WTC11 (cell line): ENCODE measurements at regions not wholly inside any gene's neighbourhood (a gene's known extent, or its start where the extent isn't known, plus 50 kb on each side); places are given as distances from the start of the nearest gene placed in this dataset.

Source experiments
- ATAC-seq: fragments of 200-7000 bp; cut with Tn5 transposase; 2 replicates; pipeline ENCODE4 v1.10.0; 2021; ENCODE audit warnings: mild to moderate bottlenecking, moderate library complexity
- CTCF ChIA-PET: fragments of 300-600 bp; sonication (Branson Sonifier 250); formaldehyde crosslinking; loops from one replicate; lab custom pipeline; 2021; ENCODE audit warnings: antibody characterized with exemption; lab: Charles Lee
- POLR2A ChIA-PET: fragments of 350-600 bp; sonication (Branson Sonifier 250); formaldehyde crosslinking; loops from one replicate; lab custom pipeline; 2021; ENCODE audit warnings: antibody characterized with exemption; lab: Charles Lee
- DNase-seq: peaks from one replicate; pipeline ENCODE4 v3.0.0; 2021; ENCODE audit warnings: low spot score
- H3K27ac Mint-ChIP-seq: 2 replicates; pipeline ENCODE4 v1.8.0; 2021; ENCODE audit warnings: mixed read lengths
- H3K27me3 Mint-ChIP-seq: 2 replicates; pipeline ENCODE4 v1.8.0; 2021; ENCODE audit warnings: low read depth, mild to moderate bottlenecking, moderate library complexity, mixed read lengths
- H3K36me3 Mint-ChIP-seq: 2 replicates; pipeline ENCODE4 v1.8.0; 2021; ENCODE audit warnings: mixed read lengths
- H3K4me1 Mint-ChIP-seq: 2 replicates; pipeline ENCODE4 v1.8.0; 2022; ENCODE audit warnings: mixed read lengths
- H3K4me3 Mint-ChIP-seq: 2 replicates; pipeline ENCODE4 v1.8.0; 2021; ENCODE audit warnings: mild to moderate bottlenecking, moderate library complexity, mixed read lengths
- H3K9me3 Mint-ChIP-seq: 2 replicates; pipeline ENCODE4 v1.8.0; 2021; ENCODE audit warnings: mixed read lengths
- ETV6 ChIP-seq: sonication (generic); formaldehyde crosslinking; IDR thresholded peaks from 2 replicates; pipeline ENCODE4 v1.8.1; 2022; ENCODE audit warnings: mild to moderate bottlenecking, missing genetic modification reagents
- FOXJ3 ChIP-seq: sonication (generic); formaldehyde crosslinking; IDR thresholded peaks from 2 replicates; pipeline ENCODE4 v1.9.0; 2021; ENCODE audit warnings: missing genetic modification reagents, mild to moderate bottlenecking, borderline replicate concordance
- SOX15 ChIP-seq: fragments of 250-450 bp; sonication (Bioruptor Pico); IDR thresholded peaks from 2 replicates; pipeline ENCODE4 v1.9.0; 2021; ENCODE audit warnings: mild to moderate bottlenecking
- TCF7 ChIP-seq: sonication (generic); formaldehyde crosslinking; IDR thresholded peaks from 2 replicates; pipeline ENCODE4 v1.8.0; 2022; ENCODE audit warnings: mild to moderate bottlenecking, low read depth, missing genetic modification reagents, moderate library complexity
- ZNF121 ChIP-seq: sonication (generic); formaldehyde crosslinking; IDR thresholded peaks from 2 replicates; pipeline ENCODE4 v1.8.0; 2023; ENCODE audit warnings: missing genetic modification reagents
- ZNF219 ChIP-seq: sonication (generic); formaldehyde crosslinking; IDR thresholded peaks from 2 replicates; pipeline ENCODE4 v1.8.0; 2023; ENCODE audit warnings: missing genetic modification reagents, mild to moderate bottlenecking, borderline replicate concordance
- TF ChIP-seq, protein P1 (sequence below): sonication (generic); formaldehyde crosslinking; conservative IDR thresholded peaks from 2 replicates; pipeline ENCODE4 v1.8.1; 2023; ENCODE audit warnings: mild to moderate bottlenecking, low read depth, missing genetic modification reagents, moderate library complexity
- TF ChIP-seq, protein P2 (sequence below): sonication (generic); formaldehyde crosslinking; IDR thresholded peaks from 2 replicates; pipeline ENCODE4 v1.8.1; 2022; ENCODE audit warnings: low read depth, mild to moderate bottlenecking, moderate library complexity, missing genetic modification reagents, borderline replicate concordance
- TF ChIP-seq, protein P3 (sequence below): sonication (generic); formaldehyde crosslinking; IDR thresholded peaks from 2 replicates; pipeline ENCODE4 v1.8.1; 2022; ENCODE audit warnings: mild to moderate bottlenecking, missing genetic modification reagents, moderate library complexity, borderline replicate concordance
- TF ChIP-seq, protein P4 (sequence below): sonication (generic); formaldehyde crosslinking; IDR thresholded peaks from 2 replicates; pipeline ENCODE4 v1.8.0; 2023; ENCODE audit warnings: mild to moderate bottlenecking, missing genetic modification reagents
- TF ChIP-seq, protein P5 (sequence below): sonication (generic); formaldehyde crosslinking; IDR thresholded peaks from 2 replicates; pipeline ENCODE4 v1.8.1; 2023; ENCODE audit warnings: mild to moderate bottlenecking, missing genetic modification reagents, borderline replicate concordance
- TF ChIP-seq, protein P6 (sequence below): fragments of 250-450 bp; sonication (Bioruptor Pico); conservative IDR thresholded peaks from 2 replicates; pipeline ENCODE4 v1.9.0; 2021; ENCODE audit warnings: mild to moderate bottlenecking

DNA sequence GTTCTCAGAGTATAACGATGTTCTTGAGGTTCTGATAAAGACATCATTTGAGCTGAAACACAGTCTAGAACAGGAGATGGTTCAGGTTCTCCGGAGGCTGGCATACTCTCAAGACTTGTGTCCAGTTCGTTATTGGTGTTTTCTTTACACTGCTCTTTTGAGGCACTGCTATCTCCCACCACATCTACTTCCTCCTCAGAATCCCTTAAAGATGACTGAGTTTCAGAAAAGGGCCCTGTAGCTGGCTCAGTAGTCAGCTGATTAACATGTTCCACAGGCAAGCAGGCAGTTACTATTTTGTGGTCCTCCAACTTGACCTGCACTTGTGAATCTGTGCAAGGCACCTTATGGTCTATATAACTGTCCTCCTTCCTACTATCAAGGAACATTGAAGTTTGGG, 50.2 kb downstream of the ZZZ3 start:
- peaks cover 37% of the 10 kb centered on the region for H3K36me3 Mint-ChIP-seq
- TF ChIP-seq, protein P1, sequence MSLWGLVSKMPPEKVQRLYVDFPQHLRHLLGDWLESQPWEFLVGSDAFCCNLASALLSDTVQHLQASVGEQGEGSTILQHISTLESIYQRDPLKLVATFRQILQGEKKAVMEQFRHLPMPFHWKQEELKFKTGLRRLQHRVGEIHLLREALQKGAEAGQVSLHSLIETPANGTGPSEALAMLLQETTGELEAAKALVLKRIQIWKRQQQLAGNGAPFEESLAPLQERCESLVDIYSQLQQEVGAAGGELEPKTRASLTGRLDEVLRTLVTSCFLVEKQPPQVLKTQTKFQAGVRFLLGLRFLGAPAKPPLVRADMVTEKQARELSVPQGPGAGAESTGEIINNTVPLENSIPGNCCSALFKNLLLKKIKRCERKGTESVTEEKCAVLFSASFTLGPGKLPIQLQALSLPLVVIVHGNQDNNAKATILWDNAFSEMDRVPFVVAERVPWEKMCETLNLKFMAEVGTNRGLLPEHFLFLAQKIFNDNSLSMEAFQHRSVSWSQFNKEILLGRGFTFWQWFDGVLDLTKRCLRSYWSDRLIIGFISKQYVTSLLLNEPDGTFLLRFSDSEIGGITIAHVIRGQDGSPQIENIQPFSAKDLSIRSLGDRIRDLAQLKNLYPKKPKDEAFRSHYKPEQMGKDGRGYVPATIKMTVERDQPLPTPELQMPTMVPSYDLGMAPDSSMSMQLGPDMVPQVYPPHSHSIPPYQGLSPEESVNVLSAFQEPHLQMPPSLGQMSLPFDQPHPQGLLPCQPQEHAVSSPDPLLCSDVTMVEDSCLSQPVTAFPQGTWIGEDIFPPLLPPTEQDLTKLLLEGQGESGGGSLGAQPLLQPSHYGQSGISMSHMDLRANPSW (CRISPR knock-in tag): no peak
- TF ChIP-seq, protein P2, sequence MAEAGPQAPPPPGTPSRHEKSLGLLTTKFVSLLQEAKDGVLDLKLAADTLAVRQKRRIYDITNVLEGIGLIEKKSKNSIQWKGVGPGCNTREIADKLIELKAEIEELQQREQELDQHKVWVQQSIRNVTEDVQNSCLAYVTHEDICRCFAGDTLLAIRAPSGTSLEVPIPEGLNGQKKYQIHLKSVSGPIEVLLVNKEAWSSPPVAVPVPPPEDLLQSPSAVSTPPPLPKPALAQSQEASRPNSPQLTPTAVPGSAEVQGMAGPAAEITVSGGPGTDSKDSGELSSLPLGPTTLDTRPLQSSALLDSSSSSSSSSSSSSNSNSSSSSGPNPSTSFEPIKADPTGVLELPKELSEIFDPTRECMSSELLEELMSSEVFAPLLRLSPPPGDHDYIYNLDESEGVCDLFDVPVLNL (CRISPR knock-in tag): no peak
- TF ChIP-seq, protein P3, sequence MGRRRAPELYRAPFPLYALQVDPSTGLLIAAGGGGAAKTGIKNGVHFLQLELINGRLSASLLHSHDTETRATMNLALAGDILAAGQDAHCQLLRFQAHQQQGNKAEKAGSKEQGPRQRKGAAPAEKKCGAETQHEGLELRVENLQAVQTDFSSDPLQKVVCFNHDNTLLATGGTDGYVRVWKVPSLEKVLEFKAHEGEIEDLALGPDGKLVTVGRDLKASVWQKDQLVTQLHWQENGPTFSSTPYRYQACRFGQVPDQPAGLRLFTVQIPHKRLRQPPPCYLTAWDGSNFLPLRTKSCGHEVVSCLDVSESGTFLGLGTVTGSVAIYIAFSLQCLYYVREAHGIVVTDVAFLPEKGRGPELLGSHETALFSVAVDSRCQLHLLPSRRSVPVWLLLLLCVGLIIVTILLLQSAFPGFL: no peak
- TF ChIP-seq, protein P4, sequence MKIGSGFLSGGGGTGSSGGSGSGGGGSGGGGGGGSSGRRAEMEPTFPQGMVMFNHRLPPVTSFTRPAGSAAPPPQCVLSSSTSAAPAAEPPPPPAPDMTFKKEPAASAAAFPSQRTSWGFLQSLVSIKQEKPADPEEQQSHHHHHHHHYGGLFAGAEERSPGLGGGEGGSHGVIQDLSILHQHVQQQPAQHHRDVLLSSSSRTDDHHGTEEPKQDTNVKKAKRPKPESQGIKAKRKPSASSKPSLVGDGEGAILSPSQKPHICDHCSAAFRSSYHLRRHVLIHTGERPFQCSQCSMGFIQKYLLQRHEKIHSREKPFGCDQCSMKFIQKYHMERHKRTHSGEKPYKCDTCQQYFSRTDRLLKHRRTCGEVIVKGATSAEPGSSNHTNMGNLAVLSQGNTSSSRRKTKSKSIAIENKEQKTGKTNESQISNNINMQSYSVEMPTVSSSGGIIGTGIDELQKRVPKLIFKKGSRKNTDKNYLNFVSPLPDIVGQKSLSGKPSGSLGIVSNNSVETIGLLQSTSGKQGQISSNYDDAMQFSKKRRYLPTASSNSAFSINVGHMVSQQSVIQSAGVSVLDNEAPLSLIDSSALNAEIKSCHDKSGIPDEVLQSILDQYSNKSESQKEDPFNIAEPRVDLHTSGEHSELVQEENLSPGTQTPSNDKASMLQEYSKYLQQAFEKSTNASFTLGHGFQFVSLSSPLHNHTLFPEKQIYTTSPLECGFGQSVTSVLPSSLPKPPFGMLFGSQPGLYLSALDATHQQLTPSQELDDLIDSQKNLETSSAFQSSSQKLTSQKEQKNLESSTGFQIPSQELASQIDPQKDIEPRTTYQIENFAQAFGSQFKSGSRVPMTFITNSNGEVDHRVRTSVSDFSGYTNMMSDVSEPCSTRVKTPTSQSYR (CRISPR knock-in tag): no peak
- TF ChIP-seq TCF7 (CRISPR knock-in tag) (no peak), FOXJ3 (CRISPR knock-in tag) (no peak), ZNF121 (CRISPR knock-in tag) (no peak), ZNF219 (CRISPR knock-in tag) (no peak), ETV6 (no peak)
- ChIA-PET POLR2A (no interaction called here), CTCF (no interaction called here)
- ATAC-seq (no peak), DNase-seq (no peak)
- H3K27ac Mint-ChIP-seq: no peak overlapping the region
- no peaks in the 10 kb centered on the region for H3K27me3 Mint-ChIP-seq
- H3K4me1 Mint-ChIP-seq: peaks cover 18% of the 10 kb centered on the region
- H3K4me3 Mint-ChIP-seq: no peak overlapping the region
- peaks cover 8% of the 10 kb centered on the region; the same call in 1 of the 2 replicates for H3K9me3 Mint-ChIP-seq

DNA sequence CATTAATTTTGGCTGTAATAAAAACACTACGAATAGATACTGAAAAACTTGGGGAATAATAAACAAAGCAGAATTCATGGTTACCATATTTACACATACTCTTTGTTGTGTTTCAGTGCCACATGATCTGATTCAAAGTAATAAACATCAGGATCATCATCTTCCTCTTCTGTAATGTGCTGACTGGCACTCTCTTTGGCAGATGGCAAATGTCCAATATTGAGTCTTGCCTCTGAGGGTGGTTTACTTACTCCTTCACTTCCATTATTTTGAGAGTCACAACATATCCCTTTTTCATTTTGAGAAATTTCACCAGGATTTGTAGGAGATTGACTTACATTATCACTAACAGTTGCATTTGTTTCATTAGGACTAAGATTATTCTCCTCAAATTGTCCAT, 50.7 kb downstream of the ZZZ3 start:
- peaks cover 16% of the 10 kb centered on the region for H3K4me1 Mint-ChIP-seq
- POLR2A ChIA-PET: no interaction called here
- no peak for ATAC-seq
- peaks cover 40% of the 10 kb centered on the region for H3K36me3 Mint-ChIP-seq
- no peak overlapping the region for H3K27ac Mint-ChIP-seq
- DNase-seq: no peak
- no peaks in the 10 kb centered on the region for H3K27me3 Mint-ChIP-seq
- H3K4me3 Mint-ChIP-seq: no peak overlapping the region
- TF ChIP-seq, protein P5, sequence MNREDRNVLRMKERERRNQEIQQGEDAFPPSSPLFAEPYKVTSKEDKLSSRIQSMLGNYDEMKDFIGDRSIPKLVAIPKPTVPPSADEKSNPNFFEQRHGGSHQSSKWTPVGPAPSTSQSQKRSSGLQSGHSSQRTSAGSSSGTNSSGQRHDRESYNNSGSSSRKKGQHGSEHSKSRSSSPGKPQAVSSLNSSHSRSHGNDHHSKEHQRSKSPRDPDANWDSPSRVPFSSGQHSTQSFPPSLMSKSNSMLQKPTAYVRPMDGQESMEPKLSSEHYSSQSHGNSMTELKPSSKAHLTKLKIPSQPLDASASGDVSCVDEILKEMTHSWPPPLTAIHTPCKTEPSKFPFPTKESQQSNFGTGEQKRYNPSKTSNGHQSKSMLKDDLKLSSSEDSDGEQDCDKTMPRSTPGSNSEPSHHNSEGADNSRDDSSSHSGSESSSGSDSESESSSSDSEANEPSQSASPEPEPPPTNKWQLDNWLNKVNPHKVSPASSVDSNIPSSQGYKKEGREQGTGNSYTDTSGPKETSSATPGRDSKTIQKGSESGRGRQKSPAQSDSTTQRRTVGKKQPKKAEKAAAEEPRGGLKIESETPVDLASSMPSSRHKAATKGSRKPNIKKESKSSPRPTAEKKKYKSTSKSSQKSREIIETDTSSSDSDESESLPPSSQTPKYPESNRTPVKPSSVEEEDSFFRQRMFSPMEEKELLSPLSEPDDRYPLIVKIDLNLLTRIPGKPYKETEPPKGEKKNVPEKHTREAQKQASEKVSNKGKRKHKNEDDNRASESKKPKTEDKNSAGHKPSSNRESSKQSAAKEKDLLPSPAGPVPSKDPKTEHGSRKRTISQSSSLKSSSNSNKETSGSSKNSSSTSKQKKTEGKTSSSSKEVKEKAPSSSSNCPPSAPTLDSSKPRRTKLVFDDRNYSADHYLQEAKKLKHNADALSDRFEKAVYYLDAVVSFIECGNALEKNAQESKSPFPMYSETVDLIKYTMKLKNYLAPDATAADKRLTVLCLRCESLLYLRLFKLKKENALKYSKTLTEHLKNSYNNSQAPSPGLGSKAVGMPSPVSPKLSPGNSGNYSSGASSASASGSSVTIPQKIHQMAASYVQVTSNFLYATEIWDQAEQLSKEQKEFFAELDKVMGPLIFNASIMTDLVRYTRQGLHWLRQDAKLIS (CRISPR knock-in tag): no peak
- TF ChIP-seq, protein P6, sequence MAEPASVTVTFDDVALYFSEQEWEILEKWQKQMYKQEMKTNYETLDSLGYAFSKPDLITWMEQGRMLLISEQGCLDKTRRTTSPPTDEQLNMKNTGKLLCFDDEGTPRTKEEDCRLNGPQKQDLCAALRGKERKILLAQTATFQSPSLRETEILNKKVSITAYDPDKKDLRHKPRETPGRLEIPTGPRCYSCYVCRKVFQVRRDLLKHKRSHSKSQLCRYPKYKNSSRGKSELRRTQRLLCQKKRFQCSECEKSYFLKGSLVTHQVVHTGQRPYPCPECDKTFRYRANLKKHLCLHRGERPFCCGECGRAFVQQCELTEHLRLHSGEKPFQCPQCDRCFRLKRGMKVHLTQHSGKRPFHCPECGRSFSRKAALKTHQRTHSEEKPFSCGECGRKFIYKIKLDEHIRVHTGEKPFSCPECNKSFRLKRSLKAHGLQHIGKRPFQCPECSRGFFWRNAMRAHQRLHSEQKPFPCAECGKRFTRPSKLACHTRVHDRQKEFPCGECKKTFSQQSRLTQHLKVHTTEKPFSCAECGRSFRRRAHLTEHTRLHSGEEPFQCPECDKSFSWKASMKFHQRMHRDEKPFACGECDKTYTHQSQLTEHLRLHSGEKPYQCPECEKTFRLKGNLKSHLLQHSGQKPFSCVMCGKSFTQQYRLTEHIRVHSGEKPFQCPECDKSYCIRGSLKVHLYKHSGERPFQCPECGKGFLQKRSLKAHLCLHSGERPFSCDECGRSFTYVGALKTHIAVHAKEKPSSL (CRISPR knock-in tag): no peak
- no peak for TF ChIP-seq SOX15 (CRISPR knock-in tag)
- TF ChIP-seq, all 79 proteins: peak for 0
- peaks cover 10% of the 10 kb centered on the region for H3K9me3 Mint-ChIP-seq
- CTCF ChIA-PET: no interaction called here
